HG02798 (cell line): ENCODE measurements at regions not wholly inside any gene's neighbourhood (a gene's known extent, or its start where the extent isn't known, plus 50 kb on each side); places are given as distances from the start of the nearest gene placed in this dataset.

ENCODE experiments used
- ATAC-seq: cut with Tn5 transposase; IDR thresholded peaks from one replicate; pipeline ENCODE4 v1.9.1; 2021; ENCODE audit warnings: mild to moderate bottlenecking; ENCODE audit not compliant: unreplicated experiment, poor library complexity

- ATAC-seq, result no peak
These were observed 1445.7 kb upstream of the CADM2 start for GRCh38 chr3:83513051-83513450.

- no peak for ATAC-seq
These were observed 1445.1 kb upstream of the CADM2 start for GRCh38 chr3:83513677-83514076.

DNA sequence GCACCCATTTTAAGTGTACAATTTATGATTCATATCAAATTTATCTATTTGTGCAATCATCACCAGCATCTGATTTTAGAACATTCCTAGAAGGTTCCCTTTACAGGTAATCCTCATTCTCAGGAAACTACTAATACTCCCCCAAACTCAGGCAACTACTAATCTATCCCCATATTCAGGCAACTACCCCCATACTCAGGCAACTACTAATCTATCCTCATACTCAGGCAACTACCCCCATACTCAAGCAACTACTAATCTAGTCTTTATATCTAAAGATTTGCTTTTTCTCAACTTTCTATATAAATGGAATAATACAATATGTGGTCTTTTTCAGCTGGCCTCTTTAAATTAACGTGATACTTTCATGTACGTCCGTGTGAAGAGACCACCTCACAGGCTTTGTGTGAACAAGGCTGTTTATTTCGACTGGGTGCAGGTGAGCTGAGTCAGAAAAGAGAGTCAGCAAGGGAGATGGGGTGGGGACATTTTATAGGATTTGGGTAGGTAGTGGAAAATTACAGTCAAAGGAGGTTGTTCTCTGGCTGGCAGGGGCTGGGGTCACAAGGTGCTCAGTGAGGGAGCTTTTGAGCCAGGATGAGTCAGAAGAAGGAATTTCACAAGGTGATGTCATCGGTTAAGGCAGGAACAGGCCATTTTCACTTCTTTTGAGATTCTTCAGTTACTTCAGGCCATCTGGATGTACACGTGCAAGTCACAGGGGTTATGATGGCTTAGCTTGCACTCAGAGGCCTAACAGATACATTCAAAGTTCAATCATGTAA lies 1444.5 kb upstream of the CADM2 start:
- ATAC-seq, result no peak

DNA sequence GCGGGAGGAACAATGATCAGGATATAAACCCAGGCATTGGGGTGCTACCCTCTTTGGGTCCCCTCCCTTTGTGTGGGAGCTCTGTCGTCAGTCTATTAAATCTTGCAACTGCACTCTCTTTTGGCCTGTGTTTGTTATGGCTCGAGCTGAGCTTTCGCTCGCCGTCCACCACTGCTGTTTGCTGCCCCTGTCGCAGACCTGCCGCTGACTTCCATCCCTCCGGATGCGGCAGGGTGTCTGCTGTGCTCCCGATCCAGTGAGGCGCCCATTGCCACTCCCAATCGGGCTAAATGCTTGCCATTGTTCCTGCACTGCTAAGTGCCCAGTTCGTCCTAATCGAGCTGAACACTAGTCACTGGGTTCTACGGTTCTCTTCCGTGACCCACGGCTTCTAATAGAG lies 1443.7 kb upstream of the CADM2 start:
- ATAC-seq, result no peak

DNA sequence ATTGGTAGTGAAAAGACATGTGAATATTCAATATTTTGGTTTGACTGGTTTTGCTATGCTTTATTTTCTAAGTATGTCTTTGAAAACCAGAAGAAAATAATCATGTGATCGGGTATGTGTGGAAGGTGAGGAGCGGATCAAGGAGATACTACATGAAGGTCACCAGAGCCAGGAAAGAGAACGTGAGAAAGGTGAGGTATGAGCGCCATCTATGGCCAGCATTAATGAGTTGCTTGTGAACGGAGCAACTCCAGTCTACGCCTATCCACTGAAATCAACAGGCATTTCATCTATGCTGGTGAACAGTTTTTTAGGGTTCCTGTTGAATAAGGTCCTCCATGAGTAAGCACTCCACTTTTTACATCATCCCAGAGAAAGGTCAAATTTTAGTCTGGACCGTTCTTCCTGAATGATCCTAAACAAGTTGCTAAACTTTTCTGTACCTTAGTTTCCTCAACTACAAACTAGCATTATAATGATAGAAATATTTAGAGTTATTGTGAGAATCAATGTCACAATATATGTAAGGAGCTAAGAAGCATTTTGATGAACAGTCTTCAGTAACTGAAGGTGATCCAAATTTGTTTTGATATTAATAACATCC lies 1435.2 kb upstream of the CADM2 start:
- ATAC-seq, result peak; percentile 83

GRCh38 chr3:83524901-83525300 lies 1433.9 kb upstream of the CADM2 start:
- no peak for ATAC-seq

DNA sequence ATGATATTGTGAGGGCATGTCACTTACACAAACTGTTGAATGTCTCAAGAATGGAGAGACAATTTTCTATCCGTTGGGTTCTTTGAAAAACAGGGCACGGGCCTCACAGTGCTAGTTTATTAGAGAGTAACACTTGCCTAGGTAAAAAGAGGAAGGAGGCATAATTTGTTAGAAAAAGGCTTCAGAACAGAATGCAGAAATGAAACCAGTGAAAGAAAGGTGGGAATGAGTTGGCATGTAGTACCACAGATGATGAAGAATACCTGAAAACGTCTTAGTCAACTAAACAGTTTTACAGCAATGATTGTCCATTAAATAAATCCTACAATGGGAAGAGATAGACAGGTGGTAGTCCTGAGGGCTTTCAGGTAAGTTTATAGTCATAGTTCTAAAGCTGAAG lies 1399.7 kb upstream of the CADM2 start:
- ATAC-seq, result no peak

DNA sequence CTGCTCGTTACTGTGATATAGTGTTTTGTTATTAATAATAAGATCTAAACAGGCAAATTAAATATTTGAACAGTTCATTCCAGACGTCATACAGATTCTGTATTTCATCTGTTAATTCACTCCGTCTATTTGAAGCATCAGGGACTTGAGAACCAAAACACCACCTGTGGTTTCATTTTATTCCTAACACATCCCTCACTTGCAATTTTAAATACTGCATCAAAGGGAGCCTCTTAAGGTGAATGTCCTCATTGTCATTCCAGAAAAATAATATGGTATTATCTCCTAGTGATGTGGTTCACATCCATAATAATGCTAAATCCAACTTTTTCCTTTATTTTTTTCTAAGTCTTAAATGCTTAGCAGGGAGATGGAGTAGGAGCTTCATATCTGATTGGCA lies 1390.9 kb upstream of the CADM2 start:
- no peak for ATAC-seq

GRCh38 chr3:83581546-83581945 lies 1377.2 kb upstream of the CADM2 start:
- ATAC-seq, result no peak

GRCh38 chr3:83601704-83602103 lies 1357.1 kb upstream of the CADM2 start:
- ATAC-seq, result no peak

GRCh38 chr3:83622526-83622925 lies 1336.3 kb upstream of the CADM2 start:
- ATAC-seq, result no peak

GRCh38 chr3:83625261-83625660 lies 1333.5 kb upstream of the CADM2 start:
- ATAC-seq, result no peak

DNA sequence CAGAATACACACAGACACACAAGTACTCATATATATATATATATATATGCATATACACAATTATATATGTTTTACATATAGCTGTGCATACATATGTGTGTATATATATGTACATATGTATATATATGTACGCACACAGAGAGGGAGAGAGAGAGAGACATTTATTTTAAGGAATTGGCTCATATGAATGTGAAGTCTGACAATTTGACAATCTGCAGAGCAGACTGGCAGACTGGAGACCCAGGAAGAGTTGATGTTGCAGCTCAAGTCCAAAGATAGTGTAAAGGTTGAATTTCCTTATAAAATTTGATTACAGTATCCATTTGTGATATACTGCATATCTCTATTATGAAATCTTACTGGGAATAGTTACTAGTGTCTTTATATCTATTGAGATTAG lies 1330.3 kb upstream of the CADM2 start:
- no peak for ATAC-seq

GRCh38 chr3:83632526-83632925 lies 1326.3 kb upstream of the CADM2 start:
- no peak for ATAC-seq

DNA sequence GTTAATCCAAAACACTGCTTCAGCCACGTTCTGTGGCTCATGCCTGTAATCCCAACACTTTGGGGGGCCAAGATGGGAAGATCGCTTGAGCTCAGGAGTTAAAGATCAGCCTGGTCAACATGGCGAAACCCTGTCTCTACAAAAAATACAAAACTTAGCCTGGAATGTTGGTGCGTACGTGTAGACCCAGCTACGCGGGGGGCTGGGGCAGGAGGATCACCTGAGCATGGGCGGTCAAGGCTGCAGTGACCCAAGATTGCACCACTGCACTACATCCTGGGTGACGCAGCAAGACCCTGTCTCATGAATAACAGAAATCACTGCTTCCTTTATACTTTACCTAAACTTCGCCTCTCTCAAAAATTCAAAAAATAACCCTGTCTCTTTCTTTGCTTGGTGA lies 1325.0 kb upstream of the CADM2 start:
- ATAC-seq, result no peak

GRCh38 chr3:83649692-83650091 lies 1309.1 kb upstream of the CADM2 start:
- no peak for ATAC-seq

GRCh38 chr3:83655083-83655482 lies 1303.7 kb upstream of the CADM2 start:
- no peak for ATAC-seq

GRCh38 chr3:83662381-83662960 lies 1296.3 kb upstream of the CADM2 start:
- no peak for ATAC-seq

- no peak for ATAC-seq
These were observed 1288.4 kb upstream of the CADM2 start for GRCh38 chr3:83670416-83670815.

DNA sequence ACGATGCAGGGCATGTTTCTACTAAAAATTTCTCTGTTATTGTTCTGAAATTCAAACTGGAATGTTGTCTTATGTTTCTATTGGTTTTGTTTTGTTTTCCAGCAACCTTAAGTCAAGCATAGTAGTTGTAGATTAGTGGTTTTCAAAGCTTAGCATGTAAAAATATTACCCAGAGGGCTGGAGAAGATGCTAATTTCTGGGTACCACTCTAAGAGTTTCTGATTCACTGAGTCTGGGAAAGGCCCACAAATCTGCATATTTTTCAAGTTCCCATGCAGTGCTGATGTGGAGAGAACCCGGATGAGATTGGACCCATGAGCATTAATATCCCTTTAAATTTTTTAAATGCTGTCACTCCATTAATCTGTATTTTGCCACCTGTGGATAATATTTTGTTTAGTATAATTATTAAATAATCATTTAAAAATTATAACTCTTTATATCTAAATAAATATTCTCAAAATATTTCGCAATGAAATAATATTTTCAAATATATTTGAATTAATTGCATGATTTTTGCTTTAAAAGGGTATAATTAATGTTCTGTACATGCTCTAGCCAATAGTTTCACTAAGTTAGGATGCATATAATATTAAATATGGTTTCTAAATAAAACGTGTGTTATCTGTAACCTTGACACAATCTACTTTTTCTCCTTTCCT lies 1274.7 kb upstream of the CADM2 start:
- no peak for ATAC-seq

DNA sequence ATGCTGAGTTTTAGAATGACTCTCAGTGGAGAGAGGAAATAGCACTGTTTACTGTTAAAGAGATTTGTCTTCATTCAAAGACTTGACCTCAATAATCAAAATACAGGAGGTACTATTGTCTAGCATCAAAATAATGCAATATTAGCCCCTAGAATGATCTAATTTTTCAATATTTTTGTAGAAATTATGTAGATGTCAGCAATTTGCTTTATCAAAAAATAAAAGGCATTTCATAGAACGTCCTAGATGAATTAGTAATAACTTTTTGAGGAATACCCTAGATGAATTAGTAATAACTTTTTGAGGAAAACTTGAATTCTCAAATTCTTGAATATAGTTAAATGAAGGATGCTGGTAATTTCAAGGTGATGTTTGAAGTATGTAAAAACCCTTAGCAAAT lies 1252.1 kb upstream of the CADM2 start:
- ATAC-seq, result no peak
